Inflammatory macrophage (primary cell): ENCODE measurements at regions not wholly inside any gene's neighbourhood (a gene's known extent, or its start where the extent isn't known, plus 50 kb on each side); places are given as distances from the start of the nearest gene placed in this dataset.
A peak's percentile ranks its signal among the peaks of the same experiment; 100 is the strongest.

Source experiments
- DNase-seq, 2 donors: peaks; one replicate each; pipeline ENCODE4 v3.0.0-alpha.2; 2020 to 2022

- peak in 1 of 2 donors; percentile 0 for DNase-seq
Observed at GRCh38 chr9:129505270-129505902, 115.5 kb downstream of the C9orf50 start.

- DNase-seq = peak in 1 of 2 donors; percentile 25
Observed at GRCh38 chr9:129504404-129504803, 116.5 kb downstream of the C9orf50 start.

DNA sequence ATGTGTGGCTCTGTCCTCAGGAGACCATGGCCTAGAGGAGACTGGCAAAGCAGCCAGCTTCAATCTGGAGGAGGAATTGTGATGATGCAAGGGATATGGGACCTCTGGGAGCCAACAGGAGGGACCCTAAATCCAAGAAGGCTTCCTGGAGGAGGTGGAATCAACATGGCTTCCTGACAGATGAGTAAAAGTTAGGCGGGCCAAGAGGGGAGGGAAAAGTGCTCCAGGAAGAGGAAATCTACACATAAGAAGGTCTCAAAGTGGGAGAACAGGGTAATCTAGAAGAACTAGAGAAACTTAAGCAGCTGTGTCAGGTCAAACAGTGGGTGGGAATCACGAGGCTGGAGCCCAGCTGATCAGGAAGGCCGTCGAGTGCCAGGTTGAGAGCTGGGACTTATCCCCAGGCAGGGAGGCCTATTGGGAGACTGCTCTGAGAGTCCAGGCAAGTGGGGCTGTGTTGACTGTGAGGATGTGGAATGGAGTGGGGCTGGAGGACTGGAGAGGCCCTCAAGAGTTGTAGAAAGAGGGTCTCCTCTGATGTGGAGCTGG lies 119.1 kb downstream of the C9orf50 start:
- DNase-seq = peak; percentile 44 to 69

- no peak for DNase-seq
Observed at GRCh38 chr9:129500863-129501770, 119.8 kb downstream of the C9orf50 start.

GRCh38 chr9:129500161-129500862 lies 120.6 kb downstream of the C9orf50 start:
- no peak for DNase-seq

DNA sequence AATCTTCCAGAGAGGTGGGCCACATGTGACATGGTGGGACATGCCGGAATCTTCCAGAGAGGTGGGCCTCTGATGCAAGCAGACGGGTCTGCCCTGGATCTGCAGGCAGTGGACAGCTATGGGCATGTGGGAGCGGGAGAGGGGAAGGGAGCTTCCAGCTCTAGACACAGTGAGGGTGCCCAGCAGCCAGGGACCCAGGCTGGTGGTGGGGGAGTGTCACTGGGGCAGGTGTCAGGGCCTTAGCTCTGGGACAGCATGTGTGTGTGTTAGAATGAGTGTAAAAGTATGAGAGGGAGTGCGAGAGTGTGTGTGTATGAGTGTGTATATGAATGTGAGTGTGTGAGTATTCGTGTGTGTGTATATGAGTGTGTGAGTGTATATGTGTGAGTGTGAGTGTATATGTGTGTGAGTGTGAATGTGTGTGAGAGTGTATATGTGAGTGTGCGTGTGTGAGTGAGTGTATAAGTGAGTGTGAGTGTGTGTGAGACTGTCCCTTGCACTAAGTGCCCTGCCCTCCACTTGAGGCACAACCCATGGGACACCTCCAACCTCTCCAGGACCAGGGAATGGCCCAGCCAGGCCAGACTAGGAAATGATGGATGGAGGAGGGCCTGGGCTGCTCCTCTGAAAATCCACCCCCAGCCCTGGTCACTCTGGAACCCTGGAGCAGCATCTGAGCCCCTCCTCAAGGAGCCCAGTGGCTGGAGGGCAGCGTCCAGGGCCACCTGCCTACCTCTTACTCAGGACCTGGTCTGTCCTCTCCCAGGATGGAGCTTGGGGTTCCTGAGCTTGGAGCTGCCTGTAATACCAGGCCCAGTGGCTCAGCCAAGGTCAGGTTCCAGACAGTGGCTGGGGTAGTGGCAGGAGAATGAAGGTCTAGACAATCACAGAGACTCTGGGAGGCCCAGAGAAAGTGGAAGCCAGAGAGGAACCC lies 122.2 kb downstream of the C9orf50 start:
- no peak for DNase-seq

GRCh38 chr9:129497813-129498450 lies 123.0 kb downstream of the C9orf50 start:
- no peak for DNase-seq

- no peak for DNase-seq
Observed at GRCh38 chr9:129497005-129497812, 123.7 kb downstream of the C9orf50 start.

- DNase-seq = peak; percentile 65 to 75
Observed at GRCh38 chr9:129496473-129497004, 124.4 kb downstream of the C9orf50 start.

GRCh38 chr9:129495620-129496472 lies 125.1 kb downstream of the C9orf50 start:
- DNase-seq = peak; percentile 82 to 89

GRCh38 chr9:129494113-129494789 lies 126.7 kb downstream of the C9orf50 start:
- DNase-seq = no peak

DNA sequence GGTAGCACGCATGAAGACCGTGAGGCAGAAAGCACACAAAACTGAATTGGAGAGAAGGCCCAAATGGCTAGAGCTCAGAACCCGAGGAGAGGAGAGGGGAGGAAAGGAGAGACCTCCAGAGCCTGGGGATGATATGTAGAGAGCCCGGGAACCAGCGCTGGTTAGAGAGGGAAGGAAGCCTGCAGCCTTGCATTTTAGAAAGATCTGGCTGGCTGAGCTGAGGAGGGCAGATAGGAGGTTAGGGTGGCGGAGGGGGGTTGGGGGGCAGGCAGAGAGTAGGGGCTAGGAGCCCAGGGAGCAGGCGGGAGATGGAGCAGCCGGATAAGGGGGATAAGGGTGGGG lies 127.2 kb downstream of the C9orf50 start:
- DNase-seq = no peak

GRCh38 chr9:129493002-129493705 lies 127.7 kb downstream of the C9orf50 start:
- no peak for DNase-seq

- peak in 1 of 2 donors; percentile 61 for DNase-seq
Observed at GRCh38 chr9:129491487-129491855, 129.4 kb downstream of the C9orf50 start.

- DNase-seq = no peak
Observed at GRCh38 chr9:129490583-129491486, 130.1 kb downstream of the C9orf50 start.

DNA sequence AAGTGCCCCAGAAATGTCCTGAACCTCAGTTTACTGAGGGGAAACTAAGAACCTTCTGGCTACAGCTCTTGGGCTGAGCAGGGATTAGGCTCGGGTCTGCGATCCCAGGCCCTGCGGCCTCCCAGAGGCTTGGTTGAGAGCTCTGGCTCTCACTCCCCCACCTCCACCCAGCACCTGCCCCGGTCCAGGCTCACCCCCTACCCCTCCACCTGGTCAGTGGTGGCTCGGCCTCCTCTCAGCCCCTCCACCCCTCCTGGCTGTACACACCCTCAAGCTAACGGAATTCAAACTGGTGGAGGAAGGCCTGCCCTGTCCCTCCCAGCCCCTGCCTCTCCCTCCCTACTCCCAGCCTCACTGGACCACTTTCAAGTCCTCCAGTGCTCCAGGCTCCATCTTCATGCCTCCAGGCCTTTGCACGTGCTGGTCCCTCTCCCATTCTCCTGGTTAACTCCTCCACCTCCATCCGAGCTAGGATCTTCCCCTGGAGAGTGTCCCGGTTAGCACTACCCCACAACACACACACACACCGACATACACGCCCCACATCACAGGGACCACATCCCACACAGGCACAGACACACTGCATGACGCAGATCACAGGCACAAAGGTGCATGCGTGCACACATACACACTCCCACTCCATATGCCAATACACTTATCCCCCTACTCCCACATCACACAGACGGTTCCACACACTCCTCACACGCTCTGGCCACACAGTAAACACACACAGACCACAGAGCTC lies 130.9 kb downstream of the C9orf50 start:
- no peak for DNase-seq
